ENCODE measurements at regions not wholly inside any gene's neighbourhood (a gene's known extent, or its start where the extent isn't known, plus 50 kb on each side); places are given as distances from the start of the nearest gene placed in this dataset.
"Not testable (repeated sequence)": the region's sequence is repeated elsewhere in the genome, so short reads cannot be mapped to it uniquely, and the experiment has no call there.

DNA sequence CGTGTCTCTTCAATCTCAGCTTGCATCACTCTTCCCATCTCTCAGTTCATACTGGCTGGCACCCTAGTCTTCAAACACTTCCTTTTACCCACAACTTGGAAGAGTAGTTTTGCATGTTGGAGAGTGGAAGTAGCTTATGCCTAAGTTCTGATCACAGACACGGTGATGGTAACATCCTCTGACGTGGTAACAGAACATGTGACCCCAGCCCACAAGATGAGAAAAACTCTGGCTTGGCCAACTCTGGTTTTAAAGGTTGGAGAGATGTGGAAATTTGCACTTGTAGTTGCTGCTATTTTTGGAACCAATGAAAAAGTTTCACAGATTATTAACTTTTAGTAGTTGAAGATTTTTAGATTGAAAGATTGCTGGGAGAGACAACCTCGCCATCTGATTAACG lies 155.4 kb upstream of the SLC35G4 start:
- DNase-seq = no peak

GRCh38 chr18:11444169-11444568 lies 165.2 kb upstream of the SLC35G4 start:
- not testable (repeated sequence) for DNase-seq

DNA sequence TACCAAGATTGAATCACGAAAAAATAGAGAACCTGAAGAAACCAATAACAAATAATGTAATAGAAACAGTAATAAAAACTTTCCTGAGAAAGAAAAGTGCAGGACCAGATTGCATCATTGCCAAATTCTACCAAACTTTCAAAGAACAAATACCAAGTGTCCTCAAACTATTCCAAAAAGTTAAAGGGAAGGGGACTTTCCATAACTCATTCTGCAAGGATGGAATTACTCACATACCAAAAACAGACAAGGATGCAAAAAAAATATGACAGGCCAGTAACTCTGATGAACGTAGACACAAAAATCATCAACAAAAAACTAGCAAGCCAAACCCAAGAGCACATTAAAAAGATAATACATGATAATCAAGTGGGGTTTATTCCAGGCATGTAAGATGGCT lies 172.3 kb upstream of the SLC35G4 start:
- no peak for DNase-seq

GRCh38 chr18:11432360-11432811 lies 177.0 kb upstream of the SLC35G4 start:
- DNase-seq = no peak

DNA sequence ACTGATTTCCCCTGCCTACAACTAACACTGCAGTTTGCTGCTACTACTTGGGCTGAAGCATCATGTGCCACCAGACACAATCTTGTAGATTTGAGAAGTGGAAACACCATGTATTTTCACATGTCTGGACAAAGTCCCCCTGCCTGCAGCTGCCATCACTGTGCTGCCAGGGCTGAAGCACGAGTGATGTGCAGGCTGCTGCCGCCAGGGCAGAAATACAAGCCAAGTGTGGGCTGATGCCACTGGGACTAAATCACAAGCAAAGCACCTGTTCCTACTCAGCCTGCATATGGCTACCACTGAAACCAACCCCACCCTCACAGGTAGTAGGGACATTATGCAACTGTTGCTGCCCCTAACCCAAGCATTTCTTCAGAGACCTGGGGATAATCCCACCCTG lies 179.5 kb upstream of the SLC35G4 start:
- DNase-seq = no peak

DNA sequence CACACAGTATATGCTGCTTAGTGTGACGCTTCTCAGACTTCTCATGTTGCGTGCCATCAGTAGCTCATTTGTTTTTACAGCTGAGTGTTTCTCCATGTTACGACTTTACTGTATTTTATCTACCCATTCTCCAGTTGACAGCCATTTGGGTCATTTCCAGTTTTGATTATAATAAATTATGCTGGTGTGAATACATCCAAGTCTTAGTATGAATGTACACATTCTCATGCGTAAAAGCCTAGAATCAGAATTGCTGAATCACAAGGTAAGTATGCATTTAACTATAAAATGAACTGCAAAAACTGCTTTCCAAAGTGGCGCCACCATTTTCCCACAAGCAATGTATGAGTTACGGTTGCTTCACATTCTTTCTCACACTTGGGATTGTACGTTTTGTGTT lies 184.2 kb upstream of the SLC35G4 start:
- no peak for DNase-seq

DNA sequence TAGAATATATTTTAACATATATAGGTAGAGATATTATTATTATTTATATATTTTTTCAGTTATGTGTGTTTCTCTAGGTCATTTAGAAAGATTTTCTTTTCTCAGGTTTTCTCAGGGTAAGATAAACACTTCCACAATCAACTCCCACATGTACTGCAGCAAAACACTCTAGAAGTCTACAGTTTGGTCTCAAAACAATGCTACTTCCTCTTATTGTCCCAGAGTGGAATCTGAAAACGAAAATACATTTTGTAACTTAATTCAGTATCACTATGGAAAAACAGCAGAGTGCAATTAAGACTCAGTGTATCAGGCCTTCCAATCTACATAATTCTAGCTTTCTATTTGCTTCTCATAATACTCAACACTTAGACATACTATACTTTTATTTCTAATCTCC lies 190.1 kb upstream of the SLC35G4 start:
- no peak for DNase-seq

DNA sequence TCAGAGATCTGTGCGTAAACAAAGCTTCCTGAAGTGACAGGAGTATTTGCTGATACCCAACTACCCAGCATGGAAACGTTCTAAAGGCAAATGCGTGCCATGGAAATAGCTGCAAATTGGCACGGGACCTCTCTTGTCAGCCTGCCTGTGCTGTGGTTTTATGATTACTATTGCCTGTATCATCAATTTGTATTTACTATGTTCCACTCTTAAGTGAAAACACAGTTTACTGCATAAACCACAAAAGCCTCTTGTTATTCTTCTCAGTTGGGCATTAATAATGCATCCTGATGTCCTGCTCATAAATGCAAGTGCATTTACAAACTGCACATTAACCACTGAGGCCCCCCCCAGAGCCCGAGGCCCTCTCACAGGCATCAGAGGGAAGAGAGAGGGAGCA lies 196.6 kb upstream of the SLC35G4 start:
- DNase-seq = no peak

DNA sequence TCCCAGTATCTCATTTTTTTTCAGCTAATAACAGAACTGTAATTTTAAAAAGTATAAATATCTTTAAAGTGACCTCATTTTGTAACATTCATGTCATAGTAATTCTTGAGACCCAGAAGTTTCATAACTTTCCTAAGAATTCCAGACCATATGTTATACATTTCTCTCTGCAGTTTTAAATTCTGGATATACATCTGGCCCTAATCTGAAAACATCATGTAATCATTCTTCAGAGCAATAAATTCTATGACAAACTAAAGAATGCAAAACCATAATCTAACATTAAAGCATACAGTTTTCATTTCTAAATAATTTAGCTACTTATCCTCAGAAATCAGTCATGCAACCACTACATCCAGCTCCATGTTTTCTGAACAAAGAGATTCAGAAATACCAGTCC lies 198.3 kb upstream of the SLC35G4 start:
- DNase-seq = no peak

- no peak for DNase-seq
These were observed 200.8 kb upstream of the SLC35G4 start for GRCh38 chr18:11408555-11409065.

DNA sequence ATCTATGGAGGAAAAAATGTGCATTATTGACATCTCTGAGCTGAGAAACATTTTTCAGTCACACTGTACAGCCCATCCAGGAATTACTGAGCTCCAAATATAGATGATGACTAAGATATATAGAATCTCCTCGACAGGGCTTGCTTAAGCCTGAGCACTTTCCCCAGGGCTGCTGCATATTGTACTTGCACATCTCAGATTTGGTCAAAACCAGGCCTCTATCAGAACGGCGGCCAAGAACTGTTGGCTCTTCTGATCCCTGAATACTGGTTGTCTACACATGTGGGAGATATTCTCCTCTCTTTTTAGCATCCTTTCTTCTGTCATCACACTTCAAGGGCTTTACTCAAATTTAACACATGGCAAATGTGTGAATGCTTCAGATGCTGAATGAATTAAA lies 201.5 kb upstream of the SLC35G4 start:
- no peak for DNase-seq

- no peak for DNase-seq
These were observed 203.6 kb upstream of the SLC35G4 start for GRCh38 chr18:11405804-11406203.

GRCh38 chr18:11400703-11401102 lies 208.7 kb upstream of the SLC35G4 start:
- DNase-seq = no peak

DNA sequence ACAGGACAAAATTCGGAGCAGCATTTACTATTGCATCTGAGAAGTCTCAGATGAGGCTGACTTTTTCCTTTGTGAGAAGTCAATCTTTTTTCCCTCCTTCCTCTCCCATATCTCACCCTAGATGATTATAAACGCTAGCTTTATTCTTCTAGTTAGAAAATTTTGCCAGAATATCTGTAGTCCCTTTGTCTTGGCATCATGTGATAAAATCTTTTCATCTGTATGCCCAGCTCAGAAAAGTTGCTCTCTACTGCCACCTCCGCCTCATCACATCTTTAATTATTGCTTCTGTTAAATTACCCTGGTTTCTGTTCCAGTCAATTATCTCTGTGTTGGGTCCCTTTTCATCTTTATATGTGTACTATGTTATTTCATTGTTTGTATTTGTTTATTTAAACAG lies 210.8 kb upstream of the SLC35G4 start:
- DNase-seq = no peak

GRCh38 chr18:11392980-11393885 lies 216.2 kb upstream of the SLC35G4 start:
- no peak for DNase-seq

- DNase-seq = peak; percentile 19
These were observed 217.1 kb upstream of the SLC35G4 start for GRCh38 chr18:11392292-11392691.

GRCh38 chr18:11391661-11392060 lies 217.7 kb upstream of the SLC35G4 start:
- DNase-seq = no peak

GRCh38 chr18:11388755-11389680 lies 220.4 kb upstream of the SLC35G4 start:
- DNase-seq = no peak

GRCh38 chr18:11387880-11388279 lies 221.5 kb upstream of the SLC35G4 start:
- peak; percentile 45 for DNase-seq

GRCh38 chr18:11383381-11383780 lies 226.0 kb upstream of the SLC35G4 start:
- no peak for DNase-seq

DNA sequence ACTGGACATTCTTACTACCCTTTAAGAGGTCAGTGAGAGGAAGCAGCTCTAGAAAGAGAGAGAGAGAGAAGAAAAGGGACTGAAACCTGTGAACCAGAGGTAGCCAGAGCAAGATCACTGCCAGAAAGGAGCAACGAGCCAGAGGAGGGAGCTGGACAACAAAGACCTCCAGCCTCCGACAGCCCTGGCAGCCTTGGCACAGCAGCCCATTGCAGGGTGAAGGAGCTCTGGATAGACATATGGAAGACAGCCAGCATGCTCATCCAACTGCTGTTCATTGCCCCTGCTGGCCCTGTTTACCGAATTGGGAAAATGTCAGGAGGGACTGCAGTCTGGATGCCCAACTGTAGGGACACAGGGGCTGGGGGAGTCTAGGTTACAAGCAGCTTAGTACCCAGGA lies 228.4 kb upstream of the SLC35G4 start:
- no peak for DNase-seq

GRCh38 chr18:11379660-11380059 lies 229.7 kb upstream of the SLC35G4 start:
- DNase-seq = no peak

DNA sequence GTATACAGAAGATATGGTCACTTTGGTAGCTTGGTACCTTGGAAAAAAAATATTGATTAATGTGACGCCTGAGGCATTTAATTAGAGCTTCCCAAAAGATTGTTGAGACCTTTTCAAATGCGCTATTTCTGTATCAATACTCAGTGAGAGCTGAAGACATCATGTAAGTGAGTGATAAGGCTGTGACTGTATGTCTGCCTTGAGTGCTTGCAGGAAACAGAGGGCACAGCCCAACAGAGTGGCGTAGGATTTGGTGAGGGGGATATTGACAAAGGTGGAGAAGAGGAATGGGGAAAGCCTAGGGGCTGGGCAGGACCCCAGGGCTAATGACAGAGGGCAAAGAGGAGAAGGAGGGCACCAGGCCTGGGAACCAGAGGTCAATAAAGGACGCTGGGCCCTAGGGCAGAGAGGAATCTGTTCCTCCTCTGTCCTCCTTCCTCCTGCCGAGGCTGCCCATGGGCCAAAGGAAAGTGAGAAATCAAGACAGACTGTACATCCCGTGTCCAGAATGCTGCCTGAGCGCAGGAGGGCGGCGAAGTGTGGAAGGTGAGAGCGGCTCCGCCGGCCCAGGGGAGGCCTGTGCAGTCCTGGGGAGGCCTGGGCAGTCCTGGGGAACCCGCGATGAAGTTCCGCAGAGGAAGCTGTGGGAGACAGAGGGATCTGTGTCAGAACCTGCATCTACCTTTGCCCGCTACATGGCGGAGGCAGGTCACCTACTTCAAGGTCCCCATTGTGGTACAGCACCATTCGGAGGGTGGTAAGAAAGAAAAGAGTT lies 228.6 kb upstream of the PIEZO2 start:
- DNase-seq = no peak
